ENCODE measurements at regions not wholly inside any gene's neighbourhood (a gene's known extent, or its start where the extent isn't known, plus 50 kb on each side); places are given as distances from the start of the nearest gene placed in this dataset.

DNA sequence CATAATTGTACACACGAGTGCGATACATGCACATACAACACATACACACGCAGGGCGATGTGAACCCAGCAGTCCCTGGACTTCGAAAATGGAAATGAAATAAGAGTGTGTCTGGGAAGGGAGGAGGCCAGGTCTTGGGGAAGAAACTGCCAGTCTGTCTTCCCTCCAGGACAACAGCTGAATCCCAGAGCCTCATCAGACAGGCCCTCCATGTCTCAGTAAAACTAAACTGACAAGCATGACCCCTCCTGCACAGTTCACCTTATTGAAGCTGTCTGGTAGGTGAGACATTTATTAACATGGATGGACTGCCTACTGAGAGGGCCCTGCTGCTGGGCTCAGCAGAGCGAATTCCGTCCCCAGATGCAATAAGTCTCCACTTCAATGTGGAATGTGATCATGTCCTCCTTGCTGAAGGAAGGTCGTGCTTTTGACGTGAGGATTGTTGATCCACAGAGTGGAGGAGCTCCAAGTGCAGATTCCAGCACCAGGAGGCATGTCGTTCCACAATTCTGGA lies 117.4 kb downstream of the SOX9 start:
- Histone ChIP-seq H3K4me1 (ENCODE audit: insufficient read depth, low read length) (peaks cover 14% of the 10 kb centered on the region), H3K4me3 (ENCODE audit: low read length) (no peak overlapping the region), H3K9me3 (ENCODE audit: insufficient read depth, low read depth, low read length) (no peaks in the 10 kb centered on the region), H3K36me3 (ENCODE audit: insufficient read depth, low read length) (no peaks in the 10 kb centered on the region), H3K27ac (ENCODE audit: low read depth, low read length) (no peak overlapping the region), H3K27me3 (ENCODE audit: insufficient read depth, low read length) (no peaks in the 10 kb centered on the region), H3K9ac (ENCODE audit: low read depth, low read length) (no peak overlapping the region)
- 94% methylated on average over 10 of the region's 10 CpGs for WGBS

- Histone ChIP-seq H3K9me3 (ENCODE audit: insufficient read depth, low read depth, low read length) (no peaks in the 10 kb centered on the region), H3K27me3 (ENCODE audit: insufficient read depth, low read length) (no peaks in the 10 kb centered on the region), H3K9ac (ENCODE audit: low read depth, low read length) (no peak overlapping the region), H3K27ac (ENCODE audit: low read depth, low read length) (no peak overlapping the region), H3K4me3 (ENCODE audit: low read length) (no peak overlapping the region), H3K36me3 (ENCODE audit: insufficient read depth, low read length) (no peaks in the 10 kb centered on the region), H3K4me1 (ENCODE audit: insufficient read depth, low read length) (peaks cover 12% of the 10 kb centered on the region)
- WGBS, result 92% methylated on average over 5 of the region's 5 CpGs
Observed at GRCh38 chr17:72239548-72239947, 118.7 kb downstream of the SOX9 start.

DNA sequence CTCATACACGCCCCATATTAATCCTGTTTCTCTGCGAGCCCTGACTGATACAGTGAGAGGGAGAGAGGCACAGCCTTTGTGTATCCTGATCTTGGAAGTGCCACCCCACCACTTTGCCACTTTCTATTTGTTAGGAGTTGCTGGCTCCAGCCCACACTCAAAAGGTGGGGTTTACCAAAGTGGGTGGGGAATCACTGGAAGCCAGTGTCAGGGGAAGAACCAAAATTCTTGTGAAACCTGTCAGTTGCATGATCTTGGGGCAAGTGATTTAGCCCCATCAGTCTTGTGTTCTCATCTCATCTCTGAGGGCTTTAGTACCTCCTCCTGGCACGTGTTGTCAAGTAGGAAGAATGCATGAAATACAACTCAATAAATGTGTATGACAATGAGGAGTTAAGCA lies 119.5 kb downstream of the SOX9 start:
- WGBS, result 77% methylated on average over 2 of the region's 3 CpGs
- Histone ChIP-seq H3K27ac (ENCODE audit: low read depth, low read length) (no peak overlapping the region), H3K9me3 (ENCODE audit: insufficient read depth, low read depth, low read length) (no peaks in the 10 kb centered on the region), H3K27me3 (ENCODE audit: insufficient read depth, low read length) (no peaks in the 10 kb centered on the region), H3K4me1 (ENCODE audit: insufficient read depth, low read length) (peaks cover 4% of the 10 kb centered on the region; the same call in 1 of the 2 replicates), H3K4me3 (ENCODE audit: low read length) (no peak overlapping the region), H3K36me3 (ENCODE audit: insufficient read depth, low read length) (no peaks in the 10 kb centered on the region), H3K9ac (ENCODE audit: low read depth, low read length) (no peak overlapping the region)

GRCh38 chr17:72244494-72244893 lies 123.7 kb downstream of the SOX9 start:
- H3K4me3 ChIP-seq (ENCODE audit: low read length), result no peak overlapping the region
- H3K27me3 ChIP-seq (ENCODE audit: insufficient read depth, low read length), result no peaks in the 10 kb centered on the region
- no peaks in the 10 kb centered on the region for H3K9me3 ChIP-seq (ENCODE audit: insufficient read depth, low read depth, low read length)
- no peak overlapping the region for H3K9ac ChIP-seq (ENCODE audit: low read depth, low read length)
- H3K4me1 ChIP-seq (ENCODE audit: insufficient read depth, low read length), result no peaks in the 10 kb centered on the region
- WGBS, result 87% methylated on average over 4 of the region's 4 CpGs
- H3K36me3 ChIP-seq (ENCODE audit: insufficient read depth, low read length), result no peaks in the 10 kb centered on the region
- no peak overlapping the region for H3K27ac ChIP-seq (ENCODE audit: low read depth, low read length)

DNA sequence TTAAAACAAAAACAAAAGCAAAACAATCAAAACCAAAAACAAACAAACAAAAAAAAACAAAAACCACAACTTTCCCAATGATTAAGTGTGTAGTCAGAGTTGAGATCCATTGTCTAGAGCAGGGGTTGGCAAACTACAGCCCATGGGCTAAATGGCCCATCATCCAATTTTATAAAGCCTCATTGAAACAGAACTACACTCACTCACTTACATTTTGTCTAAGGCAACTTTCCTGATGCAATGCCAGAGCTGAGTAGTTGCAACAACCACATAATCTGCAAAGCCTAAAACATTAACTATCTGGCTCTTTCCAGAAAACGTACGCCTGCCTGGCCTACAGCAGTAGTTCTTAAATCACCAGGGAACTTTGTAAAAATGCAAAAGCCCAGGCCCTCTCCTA lies 124.1 kb downstream of the SOX9 start:
- Histone ChIP-seq H3K27ac (ENCODE audit: low read depth, low read length) (no peak overlapping the region), H3K4me3 (ENCODE audit: low read length) (no peak overlapping the region), H3K27me3 (ENCODE audit: insufficient read depth, low read length) (no peaks in the 10 kb centered on the region), H3K4me1 (ENCODE audit: insufficient read depth, low read length) (no peaks in the 10 kb centered on the region), H3K36me3 (ENCODE audit: insufficient read depth, low read length) (no peaks in the 10 kb centered on the region), H3K9ac (ENCODE audit: low read depth, low read length) (no peak overlapping the region), H3K9me3 (ENCODE audit: insufficient read depth, low read depth, low read length) (no peaks in the 10 kb centered on the region)
- 91% methylated on average over 2 of the region's 2 CpGs for WGBS

DNA sequence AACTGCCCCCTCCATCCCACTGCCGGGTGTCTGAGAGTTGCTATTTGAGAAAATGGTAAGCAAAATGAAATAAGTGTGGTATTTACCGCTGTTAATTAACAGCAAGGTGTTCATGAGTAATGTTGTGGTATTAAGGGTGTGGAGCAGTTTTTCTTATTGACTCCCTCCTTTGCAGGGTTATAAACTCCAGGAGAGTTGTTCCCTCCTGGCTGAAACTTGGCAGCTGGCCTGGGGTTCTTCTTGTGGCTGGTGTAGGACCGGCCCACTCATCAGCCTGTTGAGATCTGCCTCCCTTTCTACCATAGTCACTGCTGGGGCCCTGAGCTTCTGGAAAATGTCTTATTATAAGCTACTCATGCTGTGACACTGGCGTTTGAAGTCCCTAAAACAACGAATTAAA lies 128.6 kb downstream of the SOX9 start:
- H3K27ac ChIP-seq (ENCODE audit: low read depth, low read length), result no peak overlapping the region
- 91% methylated on average over 5 of the region's 5 CpGs for WGBS
- no peak overlapping the region for H3K4me3 ChIP-seq (ENCODE audit: low read length)
- no peaks in the 10 kb centered on the region for H3K4me1 ChIP-seq (ENCODE audit: insufficient read depth, low read length)
- H3K27me3 ChIP-seq (ENCODE audit: insufficient read depth, low read length), result no peaks in the 10 kb centered on the region
- no peaks in the 10 kb centered on the region for H3K9me3 ChIP-seq (ENCODE audit: insufficient read depth, low read depth, low read length)
- no peak overlapping the region for H3K9ac ChIP-seq (ENCODE audit: low read depth, low read length)
- H3K36me3 ChIP-seq (ENCODE audit: insufficient read depth, low read length), result no peaks in the 10 kb centered on the region

GRCh38 chr17:72250206-72250605 lies 129.4 kb downstream of the SOX9 start:
- Histone ChIP-seq H3K4me1 (ENCODE audit: insufficient read depth, low read length) (no peaks in the 10 kb centered on the region), H3K36me3 (ENCODE audit: insufficient read depth, low read length) (no peaks in the 10 kb centered on the region), H3K27me3 (ENCODE audit: insufficient read depth, low read length) (no peaks in the 10 kb centered on the region), H3K4me3 (ENCODE audit: low read length) (no peak overlapping the region), H3K9me3 (ENCODE audit: insufficient read depth, low read depth, low read length) (no peaks in the 10 kb centered on the region), H3K9ac (ENCODE audit: low read depth, low read length) (no peak overlapping the region), H3K27ac (ENCODE audit: low read depth, low read length) (no peak overlapping the region)
- 100% methylated on average over 1 of the region's 1 CpG for WGBS

GRCh38 chr17:72253597-72253996 lies 132.8 kb downstream of the SOX9 start:
- H3K27ac ChIP-seq (ENCODE audit: low read depth, low read length), result no peak overlapping the region
- no peaks in the 10 kb centered on the region for H3K27me3 ChIP-seq (ENCODE audit: insufficient read depth, low read length)
- no peaks in the 10 kb centered on the region for H3K4me1 ChIP-seq (ENCODE audit: insufficient read depth, low read length)
- H3K36me3 ChIP-seq (ENCODE audit: insufficient read depth, low read length), result no peaks in the 10 kb centered on the region
- no peaks in the 10 kb centered on the region for H3K9me3 ChIP-seq (ENCODE audit: insufficient read depth, low read depth, low read length)
- H3K4me3 ChIP-seq (ENCODE audit: low read length), result no peak overlapping the region
- no peak overlapping the region for H3K9ac ChIP-seq (ENCODE audit: low read depth, low read length)
- 94% methylated on average over 3 of the region's 3 CpGs for WGBS

GRCh38 chr17:72254808-72255449 lies 134.1 kb downstream of the SOX9 start:
- no peak overlapping the region for H3K9ac ChIP-seq (ENCODE audit: low read depth, low read length)

DNA sequence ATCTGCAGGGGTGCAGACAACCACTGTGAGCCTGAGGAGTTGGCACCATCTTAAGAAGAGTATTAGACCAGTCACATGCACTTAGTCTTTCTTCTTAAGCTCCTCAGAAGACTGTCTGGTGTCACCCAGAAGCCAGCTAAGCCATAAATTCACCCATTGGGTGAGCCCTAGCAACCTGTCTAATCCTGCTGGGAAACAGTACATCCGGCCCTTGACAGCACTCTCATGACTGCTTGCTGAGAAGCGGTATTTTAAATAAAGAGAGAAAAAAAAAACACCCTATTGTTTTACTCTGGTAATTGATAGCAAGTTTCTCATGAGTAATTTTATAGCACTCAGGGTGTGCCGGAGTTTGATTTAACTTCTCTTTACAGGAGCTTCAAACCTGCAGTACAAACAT lies 134.7 kb downstream of the SOX9 start:
- WGBS, result 69% methylated on average over 2 of the region's 3 CpGs
- Histone ChIP-seq H3K9ac (ENCODE audit: low read depth, low read length) (no peak overlapping the region), H3K36me3 (ENCODE audit: insufficient read depth, low read length) (no peaks in the 10 kb centered on the region), H3K4me1 (ENCODE audit: insufficient read depth, low read length) (no peaks in the 10 kb centered on the region; the same call in 1 of the 2 replicates), H3K4me3 (ENCODE audit: low read length) (no peak overlapping the region), H3K27ac (ENCODE audit: low read depth, low read length) (no peak overlapping the region), H3K9me3 (ENCODE audit: insufficient read depth, low read depth, low read length) (no peaks in the 10 kb centered on the region), H3K27me3 (ENCODE audit: insufficient read depth, low read length) (no peaks in the 10 kb centered on the region)

More at GRCh38 chr17:72254808-72255449, 134.1 kb downstream of the SOX9 start:
- Histone ChIP-seq H3K4me1 (ENCODE audit: insufficient read depth, low read length) (no peaks in the 10 kb centered on the region; the same call in 1 of the 2 replicates), H3K27ac (ENCODE audit: low read depth, low read length) (no peak overlapping the region), H3K9me3 (ENCODE audit: insufficient read depth, low read depth, low read length) (no peaks in the 10 kb centered on the region), H3K27me3 (ENCODE audit: insufficient read depth, low read length) (no peaks in the 10 kb centered on the region), H3K4me3 (ENCODE audit: low read length) (no peak overlapping the region), H3K36me3 (ENCODE audit: insufficient read depth, low read length) (no peaks in the 10 kb centered on the region)
- 97% methylated on average over 4 of the region's 4 CpGs for whole genome bisulfite sequencing

- no peak overlapping the region for H3K27ac ChIP-seq (ENCODE audit: low read depth, low read length)
- H3K4me3 ChIP-seq (ENCODE audit: low read length), result no peak overlapping the region
- H3K27me3 ChIP-seq (ENCODE audit: insufficient read depth, low read length), result no peaks in the 10 kb centered on the region
- H3K9ac ChIP-seq (ENCODE audit: low read depth, low read length), result no peak overlapping the region
- 96% methylated on average over 3 of the region's 3 CpGs for WGBS
- peaks cover 3% of the 10 kb centered on the region; the same call in 1 of the 2 replicates for H3K9me3 ChIP-seq (ENCODE audit: insufficient read depth, low read depth, low read length)
- H3K36me3 ChIP-seq (ENCODE audit: insufficient read depth, low read length), result no peaks in the 10 kb centered on the region
- no peaks in the 10 kb centered on the region; the same call in 1 of the 2 replicates for H3K4me1 ChIP-seq (ENCODE audit: insufficient read depth, low read length)
Observed at GRCh38 chr17:72258711-72259110, 137.9 kb downstream of the SOX9 start.

Measured in HUES64 (cell line).